Panc1 (cell line): ENCODE measurements at regions not wholly inside any gene's neighbourhood (a gene's known extent, or its start where the extent isn't known, plus 50 kb on each side); places are given as distances from the start of the nearest gene placed in this dataset.

Experiments used
- POLR2AphosphoS5 ChIP-seq: IDR thresholded peaks from 2 replicates; pipeline ENCODE4 v1.6.1; 2012; ENCODE audit warnings: mild to moderate bottlenecking, low read depth, low read length, moderate library complexity
- TCF7L2 ChIP-seq: IDR thresholded peaks from 2 replicates; pipeline ENCODE4 v1.6.1; 2011; ENCODE audit warnings: mild to moderate bottlenecking, low read depth, low read length, inconsistent platforms
- TF ChIP-seq, protein P1 (sequence below): fragments of 450-650 bp; IDR thresholded peaks from 2 replicates; pipeline ENCODE4 v1.5.1; 2017; ENCODE audit warnings: mild to moderate bottlenecking

DNA sequence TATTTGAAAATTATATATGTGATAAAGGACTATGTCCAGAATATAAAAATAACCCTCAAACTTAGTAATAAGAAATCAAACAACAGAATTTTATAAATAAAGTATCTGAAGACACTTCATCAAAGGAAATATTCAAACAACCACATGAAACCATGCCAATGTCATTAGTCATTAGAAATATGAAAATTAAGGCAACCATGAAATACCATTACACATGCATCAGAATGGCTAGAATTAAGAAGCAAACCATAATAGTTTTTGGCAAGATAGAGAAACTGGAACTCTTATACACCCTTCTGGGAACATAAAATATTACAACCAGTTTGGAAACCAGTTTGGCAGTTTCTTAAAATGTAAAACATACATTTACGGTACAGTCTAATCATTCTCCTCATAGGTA, 137.2 kb upstream of the ADGRB3 start:
- no peak for TF ChIP-seq POLR2AphosphoS5
- TF ChIP-seq, protein P1, sequence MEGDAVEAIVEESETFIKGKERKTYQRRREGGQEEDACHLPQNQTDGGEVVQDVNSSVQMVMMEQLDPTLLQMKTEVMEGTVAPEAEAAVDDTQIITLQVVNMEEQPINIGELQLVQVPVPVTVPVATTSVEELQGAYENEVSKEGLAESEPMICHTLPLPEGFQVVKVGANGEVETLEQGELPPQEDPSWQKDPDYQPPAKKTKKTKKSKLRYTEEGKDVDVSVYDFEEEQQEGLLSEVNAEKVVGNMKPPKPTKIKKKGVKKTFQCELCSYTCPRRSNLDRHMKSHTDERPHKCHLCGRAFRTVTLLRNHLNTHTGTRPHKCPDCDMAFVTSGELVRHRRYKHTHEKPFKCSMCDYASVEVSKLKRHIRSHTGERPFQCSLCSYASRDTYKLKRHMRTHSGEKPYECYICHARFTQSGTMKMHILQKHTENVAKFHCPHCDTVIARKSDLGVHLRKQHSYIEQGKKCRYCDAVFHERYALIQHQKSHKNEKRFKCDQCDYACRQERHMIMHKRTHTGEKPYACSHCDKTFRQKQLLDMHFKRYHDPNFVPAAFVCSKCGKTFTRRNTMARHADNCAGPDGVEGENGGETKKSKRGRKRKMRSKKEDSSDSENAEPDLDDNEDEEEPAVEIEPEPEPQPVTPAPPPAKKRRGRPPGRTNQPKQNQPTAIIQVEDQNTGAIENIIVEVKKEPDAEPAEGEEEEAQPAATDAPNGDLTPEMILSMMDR, result no peak
- no peak for TF ChIP-seq TCF7L2
